GM23338 (cell line): ENCODE measurements at regions not wholly inside any gene's neighbourhood (a gene's known extent, or its start where the extent isn't known, plus 50 kb on each side); places are given as distances from the start of the nearest gene placed in this dataset.

ENCODE experiments used
- ATAC-seq: fragments of 200-7000 bp; cut with Tn5 transposase; 3 replicates; pipeline ENCODE4 v1.9.1; 2020
- DNase-seq: peaks from one replicate; pipeline ENCODE4 v3.0.0-alpha.2; 2015; ENCODE audit warnings: low spot score
- H2AFZ ChIP-seq: fragments of 200-600 bp; sonication (generic); 2 replicates; pipeline ENCODE4 v1.8.0; 2016; ENCODE audit warnings: antibody characterized with exemption, mild to moderate bottlenecking, moderate library complexity
- H3F3A ChIP-seq: fragments of 200-600 bp; sonication (generic); replicated peaks from 2 replicates; pipeline ENCODE4 v1.8.0; 2017; ENCODE audit warnings: antibody characterized with exemption, mixed run types, low read depth
- H3K27ac ChIP-seq: fragments of 200-600 bp; sonication (generic); 2 replicates; pipeline ENCODE4 v1.6.1; 2016; ENCODE audit warnings: low read depth
- H3K27me3 ChIP-seq: fragments of 200-600 bp; sonication (generic); 2 replicates; pipeline ENCODE4 v1.8.0; 2016; ENCODE audit warnings: mild to moderate bottlenecking, mixed run types, moderate library complexity; ENCODE audit not compliant: insufficient read depth
- H3K36me3 ChIP-seq: fragments of 200-600 bp; sonication (generic); 2 replicates; pipeline ENCODE4 v1.8.0; 2016; ENCODE audit warnings: mild to moderate bottlenecking; ENCODE audit not compliant: insufficient read depth
- H3K4me1 ChIP-seq: fragments of 200-600 bp; sonication (generic); 2 replicates; pipeline ENCODE4 v1.8.0; 2016; ENCODE audit warnings: mild to moderate bottlenecking, moderate library complexity; ENCODE audit not compliant: insufficient read depth
- H3K4me2 ChIP-seq: fragments of 200-600 bp; sonication (generic); 2 replicates; pipeline ENCODE4 v1.7.1; 2017; ENCODE audit warnings: mixed run types
- H3K4me3 ChIP-seq: fragments of 200-600 bp; sonication (generic); 2 replicates; pipeline ENCODE4 v1.6.1; 2016; ENCODE audit warnings: mixed run types
- H3K79me2 ChIP-seq: fragments of 200-600 bp; sonication (generic); replicated peaks from 2 replicates; pipeline ENCODE4 v1.8.0; 2017; ENCODE audit warnings: mild to moderate bottlenecking; ENCODE audit not compliant: insufficient read depth
- H3K9me2 ChIP-seq: fragments of 200-600 bp; sonication (generic); 2 replicates; pipeline ENCODE4 v1.8.0; 2017; ENCODE audit not compliant: insufficient read depth
- H4K20me1 ChIP-seq: fragments of 200-600 bp; sonication (generic); replicated peaks from 2 replicates; pipeline ENCODE4 v1.8.0; 2017; ENCODE audit warnings: mild to moderate bottlenecking; ENCODE audit not compliant: insufficient read depth
- H3K27ac Mint-ChIP-seq: 2 replicates; pipeline ENCODE4 v1.8.0; 2020; ENCODE audit warnings: inconsistent platforms, mild to moderate bottlenecking, moderate library complexity, mixed read lengths
- H3K27me3 Mint-ChIP-seq: 3 replicates; pipeline ENCODE4 v1.8.0; 2022; ENCODE audit warnings: low read depth, mild to moderate bottlenecking, moderate library complexity, mixed read lengths, inconsistent platforms; ENCODE audit not compliant: insufficient read depth, poor library complexity
- H3K36me3 Mint-ChIP-seq: 3 replicates; pipeline ENCODE4 v1.8.0; 2021; ENCODE audit warnings: low read depth, mild to moderate bottlenecking, inconsistent platforms, moderate library complexity, mixed read lengths
- H3K4me1 Mint-ChIP-seq: 3 replicates; pipeline ENCODE4 v1.8.0; 2020; ENCODE audit warnings: mild to moderate bottlenecking, inconsistent platforms, mixed read lengths
- H3K4me3 Mint-ChIP-seq: 3 replicates; pipeline ENCODE4 v1.8.0; 2021; ENCODE audit warnings: moderate library complexity, mild to moderate bottlenecking, inconsistent platforms, mixed read lengths
- H3K9me3 Mint-ChIP-seq: 3 replicates; pipeline ENCODE4 v1.8.0; 2020; ENCODE audit warnings: moderate library complexity, mild to moderate bottlenecking, inconsistent platforms, mixed read lengths
- CREB1 ChIP-seq: fragments of 250-450 bp; sonication (Bioruptor Pico); IDR thresholded peaks from 2 replicates; pipeline ENCODE4 v1.5.0; 2020; ENCODE audit warnings: low read depth, mild to moderate bottlenecking, moderate library complexity
- CTCF ChIP-seq, 2 experiments: fragments of 200-600 bp in 1 of 2; sonication (generic) in 1 of 2; conservative IDR thresholded peaks; 2 replicates each; pipeline versions ENCODE4 v1.5.1 to v1.6.1; 2016 to 2017; ENCODE audit warnings: antibody characterized with exemption in 2 of 2, low read depth in 2 of 2, mild to moderate bottlenecking in 2 of 2, moderate library complexity in 1 of 2
- ETS1 ChIP-seq: IDR thresholded peaks from 2 replicates; pipeline ENCODE4 v1.6.1; 2016; ENCODE audit warnings: antibody characterized with exemption
- EZH2 ChIP-seq: fragments of 200-600 bp; sonication (generic); IDR thresholded peaks from one replicate; pipeline ENCODE4 v1.8.0; 2017; ENCODE audit warnings: antibody characterized with exemption, mild to moderate bottlenecking, low read depth; ENCODE audit not compliant: unreplicated experiment
- EZH2phosphoT487 ChIP-seq: fragments of 200-600 bp; sonication (generic); IDR thresholded peaks from one replicate; pipeline ENCODE4 v1.8.1; 2018; ENCODE audit warnings: antibody characterized with exemption; ENCODE audit not compliant: unreplicated experiment
- JUNB ChIP-seq: IDR thresholded peaks from one replicate; pipeline ENCODE4 v1.6.1; 2016; ENCODE audit warnings: antibody characterized with exemption; ENCODE audit not compliant: unreplicated experiment
- NANOG ChIP-seq: IDR thresholded peaks from 2 replicates; pipeline ENCODE4 v1.6.1; 2016; ENCODE audit warnings: antibody characterized with exemption, borderline replicate concordance
- POLR2AphosphoS5 ChIP-seq: IDR thresholded peaks from 2 replicates; pipeline ENCODE4 v1.6.1; 2016; ENCODE audit warnings: antibody characterized with exemption, low read depth
- REST ChIP-seq: IDR thresholded peaks from one replicate; pipeline ENCODE4 v1.6.1; 2018; ENCODE audit warnings: antibody characterized with exemption; ENCODE audit not compliant: unreplicated experiment
- STAT1 ChIP-seq: IDR thresholded peaks from one replicate; pipeline ENCODE4 v1.6.1; 2016; ENCODE audit warnings: antibody characterized with exemption; ENCODE audit not compliant: unreplicated experiment
- ZNF114 ChIP-seq: fragments of 250-450 bp; sonication (Bioruptor Pico); IDR thresholded peaks from 2 replicates; pipeline ENCODE4 v1.5.0; 2020; ENCODE audit warnings: mild to moderate bottlenecking, moderate library complexity
- ZNF331 ChIP-seq: fragments of 250-450 bp; sonication (Bioruptor Pico); IDR thresholded peaks from 2 replicates; pipeline ENCODE4 v1.5.0; 2020; ENCODE audit warnings: low read depth, mild to moderate bottlenecking, moderate library complexity
- ZNF462 ChIP-seq: fragments of 250-450 bp; sonication (Bioruptor Pico); IDR thresholded peaks from 2 replicates; pipeline ENCODE4 v1.5.0; 2020; ENCODE audit warnings: mild to moderate bottlenecking, moderate library complexity

GRCh38 chr3:78091478-78092119, 1051.7 kb downstream of the ROBO2 start:
- H4K20me1 ChIP-seq: no peaks in the 10 kb centered on the region
- no peak overlapping the region for H3K4me3 ChIP-seq
- peaks cover 18% of the 10 kb centered on the region for H3K9me2 ChIP-seq
- no peaks in the 10 kb centered on the region for H3K27me3 ChIP-seq
- no peaks in the 10 kb centered on the region for H3K79me2 ChIP-seq
- H3K4me1 ChIP-seq: no peaks in the 10 kb centered on the region
- no peak for ATAC-seq
- no peak for TF ChIP-seq CTCF (conservative IDR thresholded peaks at IDR 0.05; ENCODE audit: low read depth in 2 of 2)
- no peak for TF ChIP-seq CREB1 (CRISPR knock-in tag)
- no peak for TF ChIP-seq REST
- TF ChIP-seq STAT1: no peak
- TF ChIP-seq ZNF331 (CRISPR knock-in tag): no peak
- no peak for TF ChIP-seq ZNF114 (CRISPR knock-in tag)
- no peak for TF ChIP-seq EZH2phosphoT487
- no peak for TF ChIP-seq EZH2
- no peak for TF ChIP-seq JUNB
- TF ChIP-seq NANOG: no peak
- TF ChIP-seq POLR2AphosphoS5: no peak
- no peak for TF ChIP-seq ETS1
- TF ChIP-seq ZNF462 (CRISPR knock-in tag): no peak
- H3K4me1 Mint-ChIP-seq: no peaks in the 10 kb centered on the region
- H3K27me3 Mint-ChIP-seq: no peaks in the 10 kb centered on the region
- H3K27ac ChIP-seq: no peak overlapping the region
- H3K27ac Mint-ChIP-seq: no peak overlapping the region
- no peaks in the 10 kb centered on the region for H3F3A ChIP-seq
- H3K36me3 ChIP-seq: no peaks in the 10 kb centered on the region
- peaks cover 8% of the 10 kb centered on the region for H3K9me3 Mint-ChIP-seq
- DNase-seq: no peak
- no peak overlapping the region for H3K4me3 Mint-ChIP-seq
- peaks cover 6% of the 10 kb centered on the region; the same call in 1 of the 3 replicates for H3K36me3 Mint-ChIP-seq
- H2AFZ ChIP-seq: no peak overlapping the region
- H3K4me2 ChIP-seq: no peak overlapping the region
